Neural progenitor cell (in vitro differentiated cells): ENCODE measurements at regions not wholly inside any gene's neighbourhood (a gene's known extent, or its start where the extent isn't known, plus 50 kb on each side); places are given as distances from the start of the nearest gene placed in this dataset.
A peak's percentile ranks its signal among the peaks of the same experiment; 100 is the strongest.

Source experiments
- EZH2phosphoT487 ChIP-seq: fragments of 200-600 bp; sonication (generic); IDR thresholded peaks from 2 replicates; pipeline ENCODE4 v1.6.1; 2017; ENCODE audit warnings: antibody characterized with exemption
- TF ChIP-seq, protein P1 (sequence below): fragments of 200-600 bp; sonication (generic); IDR thresholded peaks from 2 replicates; pipeline ENCODE4 v1.5.1; 2017; ENCODE audit warnings: antibody characterized with exemption, mild to moderate bottlenecking

- TF ChIP-seq EZH2phosphoT487 = no peak
- TF ChIP-seq, protein P1, sequence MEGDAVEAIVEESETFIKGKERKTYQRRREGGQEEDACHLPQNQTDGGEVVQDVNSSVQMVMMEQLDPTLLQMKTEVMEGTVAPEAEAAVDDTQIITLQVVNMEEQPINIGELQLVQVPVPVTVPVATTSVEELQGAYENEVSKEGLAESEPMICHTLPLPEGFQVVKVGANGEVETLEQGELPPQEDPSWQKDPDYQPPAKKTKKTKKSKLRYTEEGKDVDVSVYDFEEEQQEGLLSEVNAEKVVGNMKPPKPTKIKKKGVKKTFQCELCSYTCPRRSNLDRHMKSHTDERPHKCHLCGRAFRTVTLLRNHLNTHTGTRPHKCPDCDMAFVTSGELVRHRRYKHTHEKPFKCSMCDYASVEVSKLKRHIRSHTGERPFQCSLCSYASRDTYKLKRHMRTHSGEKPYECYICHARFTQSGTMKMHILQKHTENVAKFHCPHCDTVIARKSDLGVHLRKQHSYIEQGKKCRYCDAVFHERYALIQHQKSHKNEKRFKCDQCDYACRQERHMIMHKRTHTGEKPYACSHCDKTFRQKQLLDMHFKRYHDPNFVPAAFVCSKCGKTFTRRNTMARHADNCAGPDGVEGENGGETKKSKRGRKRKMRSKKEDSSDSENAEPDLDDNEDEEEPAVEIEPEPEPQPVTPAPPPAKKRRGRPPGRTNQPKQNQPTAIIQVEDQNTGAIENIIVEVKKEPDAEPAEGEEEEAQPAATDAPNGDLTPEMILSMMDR = peak; percentile 69
Measured at GRCh38 chr4:154018659-154019058, 229.8 kb upstream of the SFRP2 start.
